Activated T-cell treated with anti-CD3 and anti-CD28 coated beads for 24 hours (primary cell): ENCODE measurements at regions not wholly inside any gene's neighbourhood (a gene's known extent, or its start where the extent isn't known, plus 50 kb on each side); places are given as distances from the start of the nearest gene placed in this dataset.

Source experiments
- DNase-seq: peaks from one replicate; pipeline ENCODE4 v3.0.0-alpha.2; 2020; ENCODE audit warnings: low read depth

GRCh38 chr4:176843710-176844109 is 51.0 kb upstream of the VEGFC start:
- DNase-seq, result no peak

GRCh38 chr4:176844448-176844847 is 51.7 kb upstream of the VEGFC start:
- no peak for DNase-seq

DNA sequence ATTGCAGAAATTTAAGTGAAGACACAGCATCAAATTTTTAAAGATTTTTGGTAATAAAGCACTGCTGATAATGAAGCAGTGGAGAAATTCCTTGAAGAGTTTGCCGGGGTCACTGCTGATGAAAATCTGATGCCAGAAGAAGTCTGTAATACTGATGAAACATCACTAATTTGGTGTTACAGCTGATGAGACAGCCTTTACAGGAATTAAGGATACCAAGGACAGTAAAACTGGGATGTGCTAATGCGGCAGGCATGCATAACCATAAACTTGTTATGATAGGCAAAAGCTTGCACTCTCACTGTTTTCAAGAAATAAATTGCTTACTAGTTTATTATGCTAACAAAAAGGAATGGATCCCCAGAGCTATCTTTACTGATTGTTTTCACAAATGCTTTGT is 52.9 kb upstream of the VEGFC start:
- DNase-seq, result no peak

DNA sequence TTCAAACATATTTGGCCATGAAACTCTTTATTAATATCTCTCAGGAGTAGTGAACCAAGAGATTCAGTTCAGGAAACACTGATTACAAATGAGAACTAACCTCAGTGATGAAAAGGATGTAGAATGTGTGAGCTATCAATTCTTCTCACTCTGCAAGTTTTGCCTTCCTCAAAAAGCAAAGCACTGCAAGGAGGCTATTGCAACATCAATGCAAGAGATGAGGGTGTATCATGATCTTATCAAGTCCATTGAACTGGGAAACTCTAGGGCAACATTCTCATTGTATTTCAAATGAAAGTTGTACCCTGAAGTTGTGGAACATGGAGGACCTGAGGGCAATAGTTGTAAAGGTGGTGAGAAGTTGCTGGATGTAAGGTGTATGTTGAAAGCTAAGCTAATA is 56.4 kb upstream of the VEGFC start:
- no peak for DNase-seq

DNA sequence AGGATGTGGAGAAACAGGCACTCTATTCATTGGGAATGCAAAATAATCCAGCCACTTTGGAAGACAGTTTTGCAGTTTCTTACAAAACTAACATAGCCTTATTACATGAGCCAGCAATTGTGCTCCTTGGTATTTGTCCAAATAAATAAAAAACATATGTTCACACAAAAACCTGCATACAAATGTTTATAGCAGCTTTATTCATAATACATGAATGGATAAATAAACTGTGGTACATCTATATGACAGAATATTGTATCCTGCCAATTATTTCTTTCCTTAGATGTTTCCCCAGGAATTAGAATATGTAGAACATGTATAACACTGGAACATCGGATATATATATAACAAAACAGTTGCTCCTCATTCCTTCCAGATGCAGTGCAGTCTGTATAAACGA is 57.7 kb upstream of the VEGFC start:
- DNase-seq, result no peak

GRCh38 chr4:176856421-176856820 is 63.7 kb upstream of the VEGFC start:
- no peak for DNase-seq

- DNase-seq, result no peak
Measured at GRCh38 chr4:176858839-176859238, 66.1 kb upstream of the VEGFC start.

DNA sequence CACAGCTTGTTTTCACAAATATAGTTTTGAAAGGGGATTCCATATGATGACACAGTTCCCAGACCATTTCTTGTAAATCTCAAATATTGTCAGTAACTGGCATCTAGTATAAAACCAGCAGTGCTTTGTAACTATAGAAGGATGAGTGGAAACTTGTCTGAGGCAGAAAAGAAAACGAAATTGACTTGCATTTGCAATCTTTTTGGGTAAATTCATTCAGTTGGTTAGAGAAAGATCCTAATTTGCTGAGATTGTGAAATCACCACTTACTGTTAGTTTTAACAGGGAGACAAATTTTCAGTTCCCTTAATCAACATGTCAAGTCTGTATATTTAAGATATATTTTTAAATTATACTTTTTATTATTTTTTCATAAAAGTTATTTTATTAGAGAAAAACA is 71.5 kb upstream of the VEGFC start:
- DNase-seq, result no peak

- no peak for DNase-seq
Measured at GRCh38 chr4:176868676-176869075, 76.0 kb upstream of the VEGFC start.

- no peak for DNase-seq
Measured at GRCh38 chr4:176872461-176872860, 79.7 kb upstream of the VEGFC start.

GRCh38 chr4:176874721-176875445 is 82.2 kb upstream of the VEGFC start:
- DNase-seq, result no peak

DNA sequence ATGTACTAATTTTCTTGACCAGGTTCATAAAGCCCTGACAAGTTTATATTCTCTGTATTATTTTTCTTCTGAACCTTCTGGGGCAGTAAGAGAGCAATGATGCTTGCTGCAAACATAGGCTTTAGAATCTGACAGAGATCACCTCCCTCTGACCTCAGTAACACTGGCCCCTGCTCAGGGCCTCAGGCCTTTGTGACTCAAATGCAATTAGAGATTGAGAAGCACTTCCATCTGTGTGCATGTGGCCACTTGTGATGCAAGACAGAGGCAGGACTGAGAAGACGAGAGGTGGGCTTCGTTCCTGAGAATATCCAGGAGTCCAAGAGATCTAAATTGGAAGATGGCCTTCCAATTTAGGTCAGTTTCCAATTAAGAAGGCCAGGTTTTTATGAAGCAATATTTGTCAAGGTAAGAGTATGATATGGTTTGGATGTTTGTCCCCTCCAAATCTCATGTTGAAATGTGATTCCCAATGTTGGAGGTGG is 82.8 kb upstream of the VEGFC start:
- no peak for DNase-seq

DNA sequence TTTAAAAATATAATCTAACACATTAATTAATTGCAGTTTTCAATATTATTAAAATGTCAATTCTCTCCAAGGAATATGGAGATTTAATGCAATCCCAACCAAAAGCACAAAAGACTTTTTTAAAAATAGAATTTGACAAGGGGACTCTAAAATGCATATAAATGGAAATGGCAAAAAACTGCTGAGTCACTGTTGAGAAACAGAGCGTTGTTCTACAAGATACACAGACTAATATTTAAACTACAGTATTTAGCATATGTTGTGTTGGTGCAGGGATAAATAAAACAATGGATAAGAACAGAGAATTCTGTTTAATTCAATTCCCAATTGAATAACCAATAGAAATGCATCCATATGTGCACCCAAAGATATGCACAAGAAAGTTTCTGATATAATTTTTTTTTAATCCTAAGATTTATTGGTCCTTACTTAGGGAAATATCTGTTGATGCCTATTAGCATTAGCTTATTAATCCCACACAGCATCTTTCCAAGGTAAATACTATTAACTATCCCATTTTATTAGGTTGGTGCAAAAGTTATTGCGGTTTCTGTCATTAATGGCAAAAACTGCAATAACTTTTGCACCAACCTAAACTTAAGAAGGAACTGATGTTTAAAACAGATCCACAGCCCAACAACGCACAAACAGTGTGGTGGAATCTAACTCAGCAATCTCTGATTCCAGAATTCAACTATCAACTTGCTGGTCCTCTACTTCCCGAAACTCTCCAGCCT is 86.8 kb upstream of the VEGFC start:
- DNase-seq, result no peak

GRCh38 chr4:176882206-176882605 is 89.5 kb upstream of the VEGFC start:
- no peak for DNase-seq

DNA sequence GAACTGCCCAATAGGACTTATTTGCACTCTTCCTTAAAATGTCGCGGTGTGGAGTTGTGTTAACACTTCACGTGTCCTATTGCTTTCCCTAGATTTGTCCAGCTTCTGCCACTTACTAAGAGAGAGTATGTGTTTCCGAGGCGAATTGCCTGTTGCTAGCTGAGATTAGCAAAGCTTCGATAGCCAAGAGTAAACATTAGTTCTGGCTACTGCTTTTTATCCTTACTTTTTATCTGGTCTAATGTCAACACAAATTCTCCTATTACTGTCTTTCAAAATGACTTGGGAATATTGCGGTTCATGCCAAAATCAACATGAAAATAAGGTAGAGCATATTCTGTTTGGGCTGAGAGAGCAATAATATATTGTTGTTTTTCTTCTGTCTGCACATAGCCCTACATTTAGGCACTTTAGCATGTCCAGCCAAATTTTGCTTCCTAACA is 90.4 kb upstream of the VEGFC start:
- DNase-seq, result no peak

- DNase-seq, result no peak
Measured at GRCh38 chr4:176883681-176884418, 91.1 kb upstream of the VEGFC start.

- DNase-seq, result no peak
Measured at GRCh38 chr4:176885224-176885623, 92.5 kb upstream of the VEGFC start.

DNA sequence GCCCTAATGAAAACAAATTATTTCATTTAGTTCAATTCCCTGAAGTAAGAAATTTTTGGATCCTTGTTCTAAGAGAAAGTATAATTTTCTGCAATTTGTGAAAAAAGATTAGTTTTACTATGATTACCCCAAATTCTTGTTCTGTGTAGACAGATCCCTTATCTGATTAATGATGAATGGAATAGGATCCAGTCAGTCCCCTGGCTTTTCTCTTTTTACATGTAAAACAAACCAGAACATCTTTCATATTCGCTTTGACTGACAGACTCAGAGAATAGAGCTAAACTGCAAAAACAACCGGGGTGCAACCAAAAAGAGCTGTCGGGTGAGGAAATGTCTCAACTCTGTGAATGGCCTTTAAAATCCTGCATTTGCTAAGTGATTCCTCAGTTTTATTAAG is 93.4 kb upstream of the VEGFC start:
- DNase-seq, result no peak

- DNase-seq, result no peak
Measured at GRCh38 chr4:176889776-176890175, 97.1 kb upstream of the VEGFC start.

DNA sequence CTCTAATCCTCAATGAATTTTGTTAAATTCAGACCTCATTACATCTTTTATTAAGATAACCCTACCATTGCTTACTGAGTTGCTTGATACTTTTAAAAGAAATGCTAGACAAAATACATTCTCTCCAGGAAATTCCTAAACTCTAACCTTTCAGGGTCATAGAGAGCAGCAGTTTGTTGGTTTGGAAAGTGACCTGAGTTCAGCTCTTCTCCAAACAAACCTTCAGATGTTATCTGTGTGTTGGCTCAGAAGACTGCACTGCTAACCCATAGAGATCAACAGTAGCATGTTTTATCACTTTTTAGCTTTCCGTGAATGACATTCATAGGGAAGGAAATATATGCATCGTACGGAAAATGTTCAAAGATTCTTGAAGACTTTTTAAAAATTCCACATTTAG is 101.8 kb upstream of the VEGFC start:
- DNase-seq, result no peak

- DNase-seq, result no peak
Measured at GRCh38 chr4:176896211-176896610, 103.5 kb upstream of the VEGFC start.

GRCh38 chr4:176897226-176897625 is 104.5 kb upstream of the VEGFC start:
- no peak for DNase-seq

- DNase-seq, result no peak
Measured at GRCh38 chr4:176898791-176899190, 106.1 kb upstream of the VEGFC start.
